ENCODE measurements at regions not wholly inside any gene's neighbourhood (a gene's known extent, or its start where the extent isn't known, plus 50 kb on each side); places are given as distances from the start of the nearest gene placed in this dataset.

- no peak overlapping the region for H3K4me2 ChIP-seq (ENCODE audit: insufficient read depth, insufficient read length, low read length)
- Mint-ChIP-seq H3K27me3 (ENCODE audit: low read depth) (no peaks in the 10 kb centered on the region), H3K9me3 (peaks cover 40 to 49% of the 10 kb centered on the region in 2 experiments), H3K4me1 (peaks cover 19 to 29% of the 10 kb centered on the region in 2 experiments), H3K36me3 (ENCODE audit: insufficient read depth in 1 of 3, low read depth in 3 of 3) (peaks cover 34 to 77% (median 49%) of the 10 kb centered on the region in 3 experiments), H3K4me3 (no peak overlapping the region), H3K27ac (no peak overlapping the region)
- no peaks in the 10 kb centered on the region for H3K27me3 ChIP-seq (ENCODE audit: insufficient read depth, low read length)
- no peak overlapping the region for H2AFZ ChIP-seq (ENCODE audit: low read length)
- no peak overlapping the region for H2BK120ac ChIP-seq (ENCODE audit: low read depth, low read length, poor library complexity, severe bottlenecking)
- H2AK5ac ChIP-seq (ENCODE audit: insufficient read length, low read length) = no peak overlapping the region
- H3K4me1 ChIP-seq (ENCODE audit: insufficient read depth, low read length) = no peaks in the 10 kb centered on the region
- DNase-seq = no peak
- TF ChIP-seq CTCF (conservative IDR thresholded peaks at IDR 0.05) = no peak
- no peak overlapping the region for H4K91ac ChIP-seq (ENCODE audit: insufficient read length, low read depth, low read length)
- peaks cover 4% of the 10 kb centered on the region for H3K9me3 ChIP-seq (ENCODE audit: control insufficient read depth, low read depth, low read length)
- H3K9ac ChIP-seq (ENCODE audit: extremely low read depth, insufficient read length, low read length) = no peak overlapping the region
- no peak overlapping the region for H4K8ac ChIP-seq (replicated peaks; ENCODE audit: insufficient read length, low read depth, low read length)
- no peaks in the 10 kb centered on the region for H4K20me1 ChIP-seq (ENCODE audit: control insufficient read depth, insufficient read depth, insufficient read length)
- H2BK12ac ChIP-seq (ENCODE audit: insufficient read length, low read depth, low read length) = no peak overlapping the region
- H2BK20ac ChIP-seq (ENCODE audit: low read depth, low read length, poor library complexity, severe bottlenecking) = no peak overlapping the region
- no peak overlapping the region for H3K18ac ChIP-seq (ENCODE audit: insufficient read length, low read depth, low read length)
- no peak overlapping the region for H3K23ac ChIP-seq (ENCODE audit: insufficient read length, low read depth, low read length)
- no peak overlapping the region for H3K14ac ChIP-seq (ENCODE audit: insufficient read depth, low read length)
- H3K79me2 ChIP-seq (ENCODE audit: insufficient read depth, low read length) = no peaks in the 10 kb centered on the region
- no peak overlapping the region for H3K4ac ChIP-seq (ENCODE audit: low read depth, low read length)
- no peaks in the 10 kb centered on the region for H3K79me1 ChIP-seq (ENCODE audit: insufficient read depth, low read depth, low read length, poor library complexity, severe bottlenecking)
- H2BK5ac ChIP-seq (ENCODE audit: insufficient read length, low read length) = no peak overlapping the region
- no peaks in the 10 kb centered on the region for H3K23me2 ChIP-seq (ENCODE audit: insufficient read length, low read depth, low read length, poor library complexity, severe bottlenecking)
- H3K56ac ChIP-seq (ENCODE audit: insufficient read length, low read depth, low read length) = no peak overlapping the region
- no peak overlapping the region for H4K5ac ChIP-seq (ENCODE audit: insufficient read length, low read depth, low read length)
- no peak overlapping the region for H2BK15ac ChIP-seq (ENCODE audit: low read depth, low read length)
- H3K27ac ChIP-seq (ENCODE audit: insufficient read length, low read depth, low read length) = no peak overlapping the region
- H3T11ph ChIP-seq (ENCODE audit: low read length) = no peak overlapping the region
Observed at GRCh38 chr13:99760456-99760855, 211.1 kb downstream of the ZIC5 start.

Data from H9 (cell line).